ENCODE measurements at regions not wholly inside any gene's neighbourhood (a gene's known extent, or its start where the extent isn't known, plus 50 kb on each side); places are given as distances from the start of the nearest gene placed in this dataset.

DNA sequence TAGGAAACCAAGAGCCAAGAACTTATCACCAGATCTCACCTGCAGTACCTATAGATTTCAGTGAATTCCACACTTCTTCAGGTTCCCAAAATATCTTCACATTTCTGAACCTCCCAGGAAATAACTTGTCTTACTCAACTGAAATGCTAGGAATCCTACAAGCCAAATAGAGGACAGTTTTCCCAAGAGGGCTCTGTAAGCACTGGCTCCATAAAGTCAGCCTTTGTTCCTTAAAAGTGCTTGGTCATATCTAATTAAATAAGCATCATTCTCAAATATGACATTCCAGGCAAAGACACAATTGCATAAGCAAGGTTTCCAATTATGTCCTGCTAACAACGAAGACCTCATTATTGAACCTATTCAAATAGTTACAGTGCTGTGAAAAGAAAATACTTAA, 154.6 kb upstream of the MGAT5 start:
- DNase-seq: no peak

DNA sequence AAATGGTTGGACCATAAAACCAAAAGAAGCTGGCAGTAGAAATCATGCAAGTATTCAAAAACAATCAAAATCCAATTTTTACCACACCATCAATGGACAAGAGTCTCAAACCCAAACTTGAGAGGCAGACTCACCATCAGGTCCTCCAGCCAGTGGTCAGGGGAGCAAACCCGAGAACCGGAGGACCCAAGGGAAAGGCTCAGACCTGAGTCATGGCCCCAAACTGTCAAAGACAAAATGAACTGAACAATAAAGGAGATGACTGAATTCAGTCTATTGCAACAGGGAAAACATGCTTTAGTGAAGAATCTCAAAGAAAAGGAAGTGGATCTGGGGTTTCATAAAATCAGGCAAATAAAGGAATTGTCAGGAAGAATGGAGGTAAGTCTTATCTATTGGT, 150.7 kb upstream of the MGAT5 start:
- DNase-seq: no peak

DNA sequence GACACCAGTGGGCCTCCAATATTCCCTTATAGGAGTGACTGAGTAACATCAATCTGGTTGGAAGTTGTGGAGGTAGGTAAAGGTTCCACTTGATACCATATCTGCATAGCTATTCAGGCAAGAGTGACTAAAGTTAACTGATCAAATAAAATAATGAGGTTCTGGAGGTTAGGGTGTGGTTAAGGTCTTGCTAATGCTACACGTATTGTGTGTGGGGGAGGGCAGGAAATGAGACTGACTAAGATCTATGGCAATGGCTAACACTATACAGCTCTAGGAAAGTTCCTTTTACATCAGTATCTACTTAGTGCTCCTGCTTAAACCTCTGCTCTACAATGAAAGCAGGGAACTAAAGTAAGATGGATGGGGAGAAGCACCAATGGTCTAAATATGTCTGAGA, 149.1 kb upstream of the MGAT5 start:
- no peak for DNase-seq

DNA sequence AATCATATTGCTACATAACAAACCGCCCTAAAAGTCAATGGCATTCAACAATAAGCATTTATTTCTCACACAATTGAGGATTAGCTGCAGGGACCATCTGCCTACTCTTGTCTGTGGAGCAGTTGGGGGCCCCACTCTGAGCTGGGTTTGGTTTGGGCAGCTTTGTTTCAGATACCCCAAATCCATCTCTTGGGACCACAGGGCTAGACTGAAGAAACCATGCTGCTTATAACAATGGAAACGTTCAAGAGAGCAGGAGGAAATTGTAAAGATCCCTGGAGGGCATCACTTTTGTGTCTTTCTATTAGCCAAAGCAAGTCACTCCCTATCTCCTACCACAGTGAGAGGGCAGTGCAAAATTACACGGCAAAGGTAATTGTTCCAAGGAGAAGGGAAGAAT, 146.5 kb upstream of the MGAT5 start:
- DNase-seq: no peak

DNA sequence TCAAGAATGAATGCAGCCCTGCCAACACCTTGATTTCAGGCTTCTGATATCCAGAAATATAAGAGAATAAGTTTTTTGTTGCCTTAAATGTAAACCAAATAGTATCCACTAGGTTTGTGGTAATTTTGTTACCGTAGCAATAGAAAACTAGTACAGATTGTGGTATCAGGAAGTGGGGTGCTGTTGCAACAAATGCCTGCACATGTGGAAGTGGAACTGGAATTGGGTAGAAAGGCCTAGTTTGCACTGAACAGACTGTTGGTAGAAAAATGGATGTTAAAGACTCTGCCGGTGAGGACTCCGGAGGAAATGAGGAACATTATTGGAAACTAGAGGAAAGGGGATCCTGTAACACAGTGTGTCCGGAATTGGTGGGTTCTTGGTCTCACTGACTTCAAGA, 145.8 kb upstream of the MGAT5 start:
- DNase-seq: no peak

DNA sequence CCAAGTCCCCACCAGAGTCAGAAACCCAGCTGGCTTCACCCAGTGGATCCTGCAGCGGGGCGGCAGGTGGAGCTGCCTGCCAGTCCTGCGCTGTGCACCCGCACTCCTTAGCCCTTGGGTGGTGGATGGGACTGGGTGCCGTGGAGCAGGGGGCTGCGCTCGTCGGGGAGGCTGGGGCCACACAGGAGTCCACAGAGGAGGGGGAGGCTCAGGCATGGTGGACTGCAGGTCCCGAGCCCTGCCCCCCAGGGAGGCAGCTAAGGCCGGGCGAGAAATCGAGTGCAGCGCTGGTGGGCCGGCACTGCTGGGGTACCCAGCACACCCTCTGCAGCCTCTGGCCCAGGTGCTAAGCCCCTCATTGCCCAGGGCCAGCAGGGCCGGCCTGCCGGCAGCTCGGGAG, 144.6 kb upstream of the MGAT5 start:
- DNase-seq: no peak

DNA sequence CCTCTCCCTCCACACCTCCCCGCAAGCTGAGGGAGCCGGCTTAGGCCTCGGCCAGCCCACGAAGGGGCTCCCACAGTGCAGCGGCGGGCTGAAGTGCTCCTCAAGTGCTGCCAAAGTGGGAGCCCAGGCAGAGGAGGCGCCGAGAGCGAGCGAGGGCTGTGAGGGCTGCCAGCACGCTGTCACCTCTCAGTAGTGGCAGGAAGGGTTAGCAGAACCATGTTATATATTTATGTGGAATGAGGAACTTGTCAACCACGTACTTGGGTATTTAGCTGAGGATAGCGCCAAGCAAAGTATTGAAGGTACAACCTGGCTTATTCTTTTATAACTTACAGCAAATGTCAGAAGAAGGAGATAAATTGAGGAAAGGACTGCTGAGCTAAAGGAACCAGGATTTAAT, 144.1 kb upstream of the MGAT5 start:
- DNase-seq: no peak

DNA sequence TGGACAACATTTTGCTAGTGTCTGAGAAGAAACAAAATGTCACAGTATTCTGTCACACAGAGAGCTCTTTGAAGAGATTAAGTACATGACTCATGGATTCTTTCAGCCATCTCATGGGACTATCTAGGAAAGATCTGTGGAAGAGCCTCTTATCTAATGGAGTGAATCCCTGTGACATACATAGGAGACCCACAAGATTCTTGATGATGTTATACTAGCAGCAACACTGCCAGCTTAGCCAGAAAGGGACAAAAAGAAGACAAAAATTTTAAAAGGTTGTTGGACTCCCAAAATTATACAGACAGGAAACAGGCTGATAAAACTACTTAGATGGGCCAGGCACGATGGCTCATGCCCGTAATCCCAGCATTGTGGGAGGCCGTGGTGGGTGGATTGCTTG, 143.3 kb upstream of the MGAT5 start:
- no peak for DNase-seq

DNA sequence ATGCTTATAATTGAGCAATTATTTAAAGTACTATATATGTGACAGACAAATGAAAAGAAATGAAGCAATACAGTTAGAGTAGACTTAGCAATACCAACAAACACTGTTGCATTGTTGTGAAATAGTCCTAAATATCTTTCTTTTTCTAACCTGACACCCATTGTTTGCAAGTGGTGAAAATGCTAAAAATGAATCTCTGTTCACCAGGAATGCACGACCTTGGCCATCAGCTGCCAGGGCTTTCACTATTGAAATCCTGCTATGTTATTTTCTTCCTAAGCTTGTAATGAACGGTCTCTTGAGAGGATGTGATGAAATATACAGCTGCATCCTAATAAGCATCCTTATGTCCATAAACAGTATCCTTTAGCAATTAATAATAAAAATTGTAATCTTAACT, 136.2 kb upstream of the MGAT5 start:
- DNase-seq: no peak

DNA sequence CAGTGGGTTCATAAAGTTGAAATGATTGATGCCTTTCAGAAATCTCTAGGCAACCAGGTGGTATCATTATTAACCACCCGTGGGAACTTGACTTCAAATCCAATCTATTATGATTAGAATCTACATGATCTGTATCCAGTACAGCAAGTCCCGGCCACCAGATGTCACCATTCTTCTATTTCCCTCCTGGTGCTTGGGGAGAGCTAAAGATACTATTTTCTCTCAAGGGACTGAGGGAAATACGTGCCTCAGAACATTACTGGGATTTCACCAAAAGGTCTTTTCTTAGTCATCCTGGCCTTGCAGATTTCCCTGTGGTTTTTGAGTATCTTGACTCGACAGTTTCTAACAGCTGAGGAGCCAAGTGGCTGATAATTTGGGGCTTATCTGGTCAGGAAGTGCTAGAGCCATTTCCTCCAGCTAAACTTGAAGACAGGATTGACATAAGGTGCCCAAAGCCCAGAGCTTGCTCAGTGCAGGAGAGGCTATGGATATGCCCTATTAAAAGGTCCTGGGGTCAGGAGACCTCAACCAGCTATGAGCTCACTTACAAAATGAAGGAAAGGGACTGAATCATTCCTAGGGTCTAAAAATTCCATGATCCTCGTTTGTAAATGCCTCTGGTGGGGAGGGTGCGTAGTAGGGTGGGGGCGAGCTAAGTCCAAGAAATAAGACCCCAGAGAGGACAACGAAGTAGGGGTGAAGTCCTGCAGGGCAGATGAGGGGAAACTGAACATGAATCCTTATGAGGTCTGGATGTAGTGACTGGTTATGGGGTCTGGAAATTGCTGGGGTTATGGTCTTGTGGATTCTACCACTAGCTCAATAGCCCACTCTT, 135.4 kb upstream of the MGAT5 start:
- peak; percentile 95 for DNase-seq

DNA sequence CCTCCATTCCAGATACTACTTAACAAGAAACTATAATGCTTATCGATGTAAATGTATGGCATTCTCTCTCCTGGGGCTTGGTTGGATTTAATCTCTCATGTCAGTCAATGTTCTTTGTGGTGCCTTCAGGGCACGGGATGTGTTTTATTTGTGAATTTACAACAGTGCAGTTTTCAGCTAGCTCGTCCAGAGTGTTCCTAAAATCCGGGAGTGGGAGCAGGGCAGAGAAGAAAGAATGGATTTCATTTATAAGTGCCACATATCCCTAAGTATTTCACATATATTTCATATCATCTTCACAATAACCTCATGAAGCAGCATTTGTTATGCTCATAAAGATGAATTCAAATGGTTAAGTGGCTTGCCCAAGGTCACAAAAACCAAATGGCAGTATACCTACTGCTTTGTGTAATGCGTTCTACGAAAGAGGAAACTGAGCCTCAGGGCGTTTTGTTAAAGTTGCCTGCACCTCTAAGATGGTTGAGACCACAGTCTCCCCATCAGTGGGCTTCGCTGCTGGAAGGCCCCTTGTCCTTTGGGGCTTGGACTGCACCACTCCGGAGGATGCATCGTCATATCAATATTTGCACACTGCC, 134.7 kb upstream of the MGAT5 start:
- no peak for DNase-seq

DNA sequence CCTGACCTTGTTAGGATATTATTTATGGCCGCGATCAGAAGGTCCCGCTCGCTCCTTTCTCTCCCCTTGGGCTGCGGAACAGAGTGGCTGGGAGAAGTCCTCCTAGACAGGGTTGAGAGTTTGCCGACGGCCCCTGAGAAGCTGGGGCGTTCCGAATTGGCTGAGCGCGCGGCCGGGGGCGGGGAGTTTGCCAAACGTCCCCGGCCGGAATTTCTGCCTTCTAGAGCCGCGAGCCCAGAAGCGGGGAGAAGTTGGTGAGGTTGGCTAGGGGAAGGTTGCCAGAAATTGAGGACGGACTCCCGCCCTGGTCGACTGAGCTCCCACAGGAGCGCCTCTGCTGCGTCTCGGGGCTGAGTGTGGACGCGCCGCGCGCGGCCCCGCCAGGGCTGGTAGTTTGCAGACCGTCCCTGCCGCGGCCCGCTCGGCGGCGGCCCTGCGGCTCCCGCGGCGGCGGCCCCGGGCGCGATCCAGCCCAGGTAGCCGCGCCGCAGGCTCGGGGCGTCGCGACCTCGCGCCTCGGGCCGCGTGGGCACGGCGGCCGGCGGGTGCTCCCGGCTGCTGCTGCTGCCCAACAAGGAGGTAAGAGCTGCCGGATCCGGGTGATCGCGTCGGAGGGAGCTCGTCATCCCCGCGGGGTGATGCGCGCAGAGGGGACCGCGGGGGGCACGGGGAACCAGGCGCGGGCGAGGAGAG, 134.0 kb upstream of the MGAT5 start:
- DNase-seq: peak; percentile 86

DNA sequence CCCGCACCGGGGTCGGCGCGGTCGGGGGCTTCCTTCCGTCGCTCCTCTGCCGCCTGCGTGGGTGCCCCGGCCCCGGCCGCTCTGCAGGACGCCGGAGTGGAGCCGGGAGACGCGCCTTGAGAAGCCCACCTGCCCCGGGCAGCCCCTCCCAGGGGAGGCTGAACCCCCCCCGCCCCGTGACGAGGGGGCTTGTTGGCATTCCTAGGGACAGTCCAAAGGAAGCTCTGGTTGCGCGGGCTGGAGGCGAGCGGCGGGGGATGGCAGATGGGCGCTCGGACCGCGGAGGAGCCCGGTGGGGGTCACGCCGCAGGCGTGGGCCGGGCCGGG, 133.5 kb upstream of the MGAT5 start:
- DNase-seq: no peak

DNA sequence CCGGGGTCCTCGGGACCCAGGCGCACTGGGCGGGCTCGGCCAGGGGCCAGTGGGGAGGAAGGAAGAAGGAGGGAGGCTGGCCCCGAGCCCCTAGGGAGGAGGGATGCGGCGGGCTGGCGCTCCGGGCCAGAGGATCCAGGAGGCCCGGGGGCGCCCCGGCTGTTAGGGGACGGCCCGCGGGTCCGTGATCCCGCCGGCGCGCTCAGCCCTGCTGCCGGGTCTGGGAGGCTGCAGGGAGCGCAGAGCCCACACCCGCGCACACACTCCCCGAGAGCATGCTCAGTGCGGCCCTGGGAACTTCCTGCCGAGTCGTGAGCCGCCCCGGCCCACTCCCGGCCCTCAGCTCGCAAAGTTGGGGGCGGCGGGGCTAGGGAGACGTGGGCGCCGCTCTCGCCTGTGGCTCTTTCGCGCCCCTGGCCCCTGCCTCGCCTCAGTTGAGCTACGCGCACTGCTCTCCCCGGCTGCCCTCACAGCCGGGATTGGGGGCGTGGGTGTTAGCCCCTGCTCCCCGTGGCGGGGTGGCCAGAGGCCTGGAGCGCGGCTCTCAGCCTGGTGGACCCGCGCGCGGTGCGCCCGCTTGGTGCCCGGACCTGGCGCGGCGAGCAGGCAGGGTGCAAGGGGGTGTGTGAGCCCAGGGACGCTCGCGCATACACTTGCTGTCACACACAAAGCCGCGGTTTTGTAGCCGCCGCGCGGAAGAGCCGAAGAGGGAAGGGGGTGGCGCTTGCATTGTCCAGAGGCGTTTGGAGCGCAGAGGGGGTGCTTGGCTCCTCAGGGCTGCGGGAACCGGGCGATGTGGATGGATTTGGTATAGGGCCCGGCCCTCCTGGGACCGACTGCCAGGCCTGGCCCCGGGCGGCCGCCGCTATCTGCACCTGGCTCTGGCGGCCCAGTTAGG, 132.9 kb upstream of the MGAT5 start:
- DNase-seq: no peak

DNA sequence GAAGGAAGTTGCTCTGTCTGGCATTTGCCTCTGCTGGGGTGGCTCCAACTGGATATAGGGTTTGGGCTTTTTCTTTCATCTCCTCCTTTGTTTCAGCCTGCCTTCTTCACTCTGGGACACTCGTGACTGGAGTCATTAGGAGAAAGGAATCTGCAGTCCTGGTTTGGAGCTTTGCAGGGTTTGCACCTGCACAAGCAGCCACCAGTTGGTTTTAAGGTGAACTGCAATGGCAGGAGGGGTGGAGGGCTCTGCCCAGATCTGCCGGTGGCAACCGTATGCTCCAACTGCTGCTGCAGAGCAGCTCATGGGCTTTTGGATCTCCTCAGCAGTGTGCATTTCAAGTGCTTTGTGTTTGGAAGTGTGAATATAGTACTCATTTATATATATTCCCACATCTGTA, 131.3 kb upstream of the MGAT5 start:
- DNase-seq: peak; percentile 29

DNA sequence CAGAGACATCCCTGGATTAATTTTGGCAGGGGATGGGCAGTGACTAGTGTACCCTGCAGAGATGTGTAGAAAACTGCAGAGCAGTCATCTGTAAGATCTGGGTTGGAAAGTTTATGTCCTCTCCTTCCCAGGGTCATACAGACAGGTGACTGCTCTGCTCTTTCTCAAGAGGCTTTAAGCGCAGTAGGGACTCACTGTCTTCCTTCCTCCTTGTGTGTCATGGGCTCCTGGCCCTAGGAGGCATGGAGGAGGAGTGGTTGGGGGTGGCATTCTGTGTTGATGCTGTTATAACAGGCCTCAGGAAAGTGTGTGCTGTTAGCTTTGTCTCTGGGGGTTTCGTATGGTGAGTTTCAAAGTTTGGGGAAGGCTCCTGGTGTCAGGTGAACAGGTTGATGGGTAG, 130.5 kb upstream of the MGAT5 start:
- DNase-seq: no peak

DNA sequence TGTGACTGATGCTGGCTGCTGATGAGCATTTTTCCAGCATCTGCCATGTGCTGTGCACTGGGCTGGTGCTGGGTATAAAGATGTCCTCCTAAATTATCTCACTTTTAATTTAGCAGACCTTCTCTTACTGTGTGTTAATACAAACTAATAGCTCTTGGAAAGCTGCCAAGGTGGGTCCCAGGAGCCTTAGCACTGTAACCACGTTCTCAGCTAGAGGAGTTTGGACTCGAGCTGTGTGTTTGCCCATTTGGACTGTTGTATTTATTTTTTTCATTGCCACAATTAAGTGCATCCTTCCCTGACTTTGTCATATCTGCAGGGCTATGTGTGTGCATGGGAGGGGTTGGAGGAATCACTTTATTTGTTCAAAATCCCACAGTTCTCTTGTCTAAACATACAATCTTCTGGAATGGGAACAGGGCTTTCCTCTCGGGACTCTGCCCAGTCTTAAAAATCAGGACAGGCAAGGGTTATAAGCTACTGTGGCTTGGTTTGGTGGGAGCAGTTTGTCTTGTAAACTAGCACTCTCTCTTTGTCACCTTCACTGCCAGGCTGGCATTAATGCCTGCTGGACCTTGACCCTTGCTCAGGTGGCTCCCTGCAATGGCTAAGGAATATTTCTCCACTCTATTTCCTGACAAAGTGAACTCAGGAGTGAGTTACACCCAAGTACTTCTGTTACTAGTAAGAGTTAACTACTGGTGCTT, 129.7 kb upstream of the MGAT5 start:
- DNase-seq: peak; percentile 72

DNA sequence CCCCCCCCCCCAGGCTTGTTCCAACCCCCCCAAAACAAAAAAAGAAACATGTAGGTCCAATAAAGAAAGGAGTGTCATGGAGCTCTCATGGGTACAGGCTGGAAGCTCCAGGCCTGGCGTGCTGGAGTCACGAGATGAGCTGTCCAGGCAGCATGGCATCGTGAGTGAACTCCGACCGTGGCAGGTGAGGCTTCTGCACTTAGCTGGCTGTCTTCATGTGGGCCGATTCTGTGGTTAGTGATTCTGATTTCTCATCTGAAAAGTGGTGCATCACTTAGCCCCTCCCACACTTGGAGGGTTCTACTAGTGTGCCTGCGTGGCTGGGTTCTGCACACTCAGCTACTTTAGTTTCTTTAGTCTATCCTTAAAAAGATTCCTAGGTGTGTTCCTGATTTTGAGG, 126.4 kb upstream of the MGAT5 start:
- no peak for DNase-seq

DNA sequence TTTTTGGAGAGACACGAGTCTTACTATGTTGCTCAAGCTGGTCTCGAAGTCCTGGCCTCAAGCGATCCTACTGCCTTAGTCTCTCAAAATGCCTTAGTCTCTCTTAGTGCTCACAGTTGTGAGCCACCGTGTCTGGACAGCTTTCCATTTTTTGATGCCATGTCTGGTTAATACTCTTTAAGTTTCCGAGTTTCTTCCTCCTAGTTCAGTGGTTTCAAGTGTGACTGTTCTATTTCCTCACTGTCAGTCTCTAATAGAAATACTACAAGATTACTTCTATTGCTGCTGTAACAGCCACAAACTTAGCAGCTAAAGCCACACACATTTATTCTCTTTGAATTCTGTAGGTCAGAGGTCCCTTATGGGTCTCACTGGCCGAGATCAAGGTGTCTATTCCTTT, 125.1 kb upstream of the MGAT5 start:
- no peak for DNase-seq

DNA sequence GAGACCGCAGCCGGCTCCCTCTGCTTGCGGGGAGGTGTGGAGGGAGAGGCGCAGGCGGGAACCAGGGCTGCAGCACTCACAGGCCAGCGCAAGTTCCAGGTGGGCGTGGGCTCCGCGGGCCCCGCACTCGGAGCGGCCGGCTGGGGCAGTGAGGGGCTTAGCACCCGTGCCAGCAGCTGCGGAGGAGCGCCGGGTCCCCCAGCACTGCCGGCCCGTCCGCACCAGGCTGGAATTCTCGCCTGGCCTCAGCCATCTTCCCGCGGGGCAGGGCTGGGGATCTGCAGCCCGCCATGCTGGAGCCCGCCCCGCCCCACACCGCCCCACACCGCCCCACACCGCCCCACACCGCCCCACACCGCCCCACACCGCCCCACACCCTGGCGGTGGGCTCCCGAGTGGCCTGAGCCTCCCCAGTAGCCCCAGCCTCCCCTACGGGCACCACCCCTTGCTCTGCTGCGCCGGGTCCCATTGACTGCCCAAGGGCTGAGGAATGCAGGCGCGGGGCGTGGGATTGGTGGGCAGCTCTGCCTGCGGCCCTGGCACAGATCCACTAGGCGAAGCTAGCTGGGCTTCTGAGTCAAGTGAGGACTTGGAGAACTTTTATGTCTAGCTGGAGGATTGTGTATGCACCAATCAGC, 123.9 kb upstream of the MGAT5 start:
- no peak for DNase-seq

DNA sequence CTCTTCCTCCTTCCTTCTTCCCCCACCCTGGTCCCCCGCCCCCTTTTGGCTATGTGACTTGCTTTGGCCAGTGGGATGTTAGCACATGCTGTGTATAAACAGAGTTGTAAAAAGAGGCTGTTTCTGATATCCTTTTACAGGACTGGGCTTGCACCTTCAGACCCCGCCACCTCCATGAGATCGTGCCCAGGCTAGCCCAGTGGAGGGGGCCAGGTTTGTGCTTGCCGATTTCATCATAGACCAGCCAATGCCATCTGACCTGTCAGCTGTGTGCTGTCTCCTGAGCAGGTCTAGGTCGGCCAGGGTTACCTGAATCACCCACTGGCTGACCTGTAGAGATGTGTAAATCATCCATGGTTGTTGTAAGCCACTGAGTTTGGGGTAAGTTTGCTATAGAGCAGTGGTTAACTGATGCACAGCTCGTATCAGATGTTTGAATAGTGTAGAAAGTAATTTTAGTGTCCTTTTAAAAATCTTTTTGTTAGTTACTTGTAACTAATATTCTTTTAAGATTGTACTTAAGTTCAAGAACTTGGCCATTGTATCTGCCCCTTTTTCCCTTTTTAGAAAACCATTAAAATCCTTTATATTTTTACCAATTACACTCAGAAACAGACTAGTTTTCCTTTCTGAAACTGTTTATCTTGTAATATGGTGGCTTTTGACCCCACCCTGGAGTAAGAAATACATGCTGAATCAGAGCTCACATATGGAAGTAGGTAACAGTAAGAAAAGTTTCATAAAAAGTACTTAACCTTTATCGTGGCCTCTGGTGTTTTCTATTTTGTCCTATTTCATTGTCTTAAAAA, 122.0 kb upstream of the MGAT5 start:
- no peak for DNase-seq

Measured in NCI-H1694 treated with DMSO at 0.1 percent for 48 hours (cell line).